OCI-LY1 (cell line): ENCODE measurements at regions not wholly inside any gene's neighbourhood (a gene's known extent, or its start where the extent isn't known, plus 50 kb on each side); places are given as distances from the start of the nearest gene placed in this dataset.

Experiments
- EZH2 ChIP-seq: fragments of 200-600 bp; sonication (generic), shearing (Covaris generic); IDR thresholded peaks from 2 replicates; pipeline ENCODE4 v1.8.0; 2017; ENCODE audit warnings: borderline replicate concordance, mixed run types, mild to moderate bottlenecking, antibody characterized with exemption, low read length, moderate library complexity, mixed read lengths
- TF ChIP-seq, protein P1 (sequence below): fragments of 200-600 bp; sonication (generic), shearing (Covaris generic); IDR thresholded peaks from 2 replicates; pipeline ENCODE4 v1.5.1; 2017; ENCODE audit warnings: mild to moderate bottlenecking, antibody characterized with exemption, low read length, moderate library complexity, mixed read lengths

DNA sequence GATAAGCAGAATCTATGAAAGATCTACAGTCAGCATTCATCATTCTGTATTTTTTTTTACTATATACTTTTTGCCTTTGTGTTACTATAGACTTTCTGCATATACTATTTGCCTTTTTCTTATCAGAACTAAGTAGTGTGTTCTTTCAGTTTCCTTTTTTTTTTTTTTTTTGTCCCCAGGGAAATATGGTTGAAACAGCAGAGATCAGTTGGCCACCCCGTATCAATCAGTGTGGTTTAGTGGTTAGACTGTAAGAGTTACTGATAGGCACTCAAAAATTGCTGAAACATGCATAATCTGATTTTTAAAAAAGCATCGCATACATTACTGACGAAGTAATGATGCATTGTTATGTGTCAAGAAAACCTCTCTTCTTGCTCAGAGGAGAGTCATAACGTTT, 990.8 kb upstream of the EDIL3 start:
- TF ChIP-seq, protein P1, sequence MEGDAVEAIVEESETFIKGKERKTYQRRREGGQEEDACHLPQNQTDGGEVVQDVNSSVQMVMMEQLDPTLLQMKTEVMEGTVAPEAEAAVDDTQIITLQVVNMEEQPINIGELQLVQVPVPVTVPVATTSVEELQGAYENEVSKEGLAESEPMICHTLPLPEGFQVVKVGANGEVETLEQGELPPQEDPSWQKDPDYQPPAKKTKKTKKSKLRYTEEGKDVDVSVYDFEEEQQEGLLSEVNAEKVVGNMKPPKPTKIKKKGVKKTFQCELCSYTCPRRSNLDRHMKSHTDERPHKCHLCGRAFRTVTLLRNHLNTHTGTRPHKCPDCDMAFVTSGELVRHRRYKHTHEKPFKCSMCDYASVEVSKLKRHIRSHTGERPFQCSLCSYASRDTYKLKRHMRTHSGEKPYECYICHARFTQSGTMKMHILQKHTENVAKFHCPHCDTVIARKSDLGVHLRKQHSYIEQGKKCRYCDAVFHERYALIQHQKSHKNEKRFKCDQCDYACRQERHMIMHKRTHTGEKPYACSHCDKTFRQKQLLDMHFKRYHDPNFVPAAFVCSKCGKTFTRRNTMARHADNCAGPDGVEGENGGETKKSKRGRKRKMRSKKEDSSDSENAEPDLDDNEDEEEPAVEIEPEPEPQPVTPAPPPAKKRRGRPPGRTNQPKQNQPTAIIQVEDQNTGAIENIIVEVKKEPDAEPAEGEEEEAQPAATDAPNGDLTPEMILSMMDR = no peak
- no peak for TF ChIP-seq EZH2
